Activated CD8-positive, alpha-beta memory T cell treated with anti-CD3 and anti-CD28 coated beads, Interleukin-2, amount 50 U/mL, for 4 hours (primary cell): ENCODE measurements at regions not wholly inside any gene's neighbourhood (a gene's known extent, or its start where the extent isn't known, plus 50 kb on each side); places are given as distances from the start of the nearest gene placed in this dataset.
"Not testable (repeated sequence)": the region's sequence is repeated elsewhere in the genome, so short reads cannot be mapped to it uniquely, and the experiment has no call there.

Source experiments
- DNase-seq: peaks from one replicate; pipeline ENCODE4 v3.0.0-alpha.2; 2020

- no peak for DNase-seq
These were observed 160.8 kb upstream of the NPSR1 start for GRCh38 chr7:34497153-34497777.

GRCh38 chr7:34501156-34501555 is 156.9 kb upstream of the NPSR1 start:
- DNase-seq: no peak

GRCh38 chr7:34507191-34507590 is 150.8 kb upstream of the NPSR1 start:
- no peak for DNase-seq

GRCh38 chr7:34523226-34523918 is 134.6 kb upstream of the NPSR1 start:
- no peak for DNase-seq

GRCh38 chr7:34530259-34530658 is 127.8 kb upstream of the NPSR1 start:
- no peak for DNase-seq

- DNase-seq: no peak
These were observed 119.0 kb upstream of the NPSR1 start for GRCh38 chr7:34539003-34539402.

- DNase-seq: no peak
These were observed 113.4 kb upstream of the NPSR1 start for GRCh38 chr7:34544621-34545020.

- no peak for DNase-seq
These were observed 107.0 kb upstream of the NPSR1 start for GRCh38 chr7:34550996-34551395.

- no peak for DNase-seq
These were observed 105.5 kb upstream of the NPSR1 start for GRCh38 chr7:34552502-34552901.

GRCh38 chr7:34558022-34558421 is 100.0 kb upstream of the NPSR1 start:
- DNase-seq: no peak

GRCh38 chr7:34564091-34564490 is 93.9 kb upstream of the NPSR1 start:
- DNase-seq: no peak

GRCh38 chr7:34567906-34568305 is 90.1 kb upstream of the NPSR1 start:
- DNase-seq: no peak

GRCh38 chr7:34569975-34570699 is 87.9 kb upstream of the NPSR1 start:
- no peak for DNase-seq

GRCh38 chr7:34575006-34575405 is 83.0 kb upstream of the NPSR1 start:
- no peak for DNase-seq

- DNase-seq: not testable (repeated sequence)
These were observed 80.1 kb upstream of the NPSR1 start for GRCh38 chr7:34577934-34578333.

- DNase-seq: not testable (repeated sequence)
These were observed 76.3 kb upstream of the NPSR1 start for GRCh38 chr7:34581698-34582097.

- DNase-seq: no peak
These were observed 73.5 kb upstream of the NPSR1 start for GRCh38 chr7:34584526-34584925.

- no peak for DNase-seq
These were observed 61.1 kb upstream of the NPSR1 start for GRCh38 chr7:34596887-34597286.

GRCh38 chr7:34603711-34604444 is 54.1 kb upstream of the NPSR1 start:
- no peak for DNase-seq
